ENCODE measurements at regions not wholly inside any gene's neighbourhood (a gene's known extent, or its start where the extent isn't known, plus 50 kb on each side); places are given as distances from the start of the nearest gene placed in this dataset.

DNA sequence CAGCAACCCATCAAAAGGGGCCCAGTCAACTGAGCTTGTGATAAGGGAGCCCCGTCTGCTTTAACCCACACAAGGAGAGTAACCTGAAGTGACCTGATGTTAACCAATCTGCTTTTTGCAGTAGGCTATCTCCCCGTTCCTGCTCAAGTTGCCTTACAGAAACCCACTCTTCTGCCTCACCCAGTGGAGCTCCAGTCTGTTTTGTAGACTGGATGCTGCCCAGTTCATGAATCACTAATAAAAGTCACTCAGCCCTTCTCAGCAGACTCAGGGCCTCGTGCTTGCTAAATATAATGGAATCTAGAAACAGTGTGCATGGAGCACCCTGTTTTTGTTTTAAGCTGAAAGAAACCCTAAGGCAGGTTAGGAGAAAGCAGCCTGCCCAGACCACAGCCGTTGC is 312.3 kb downstream of the FBXW7 start:
- 89 to 95% (median 91%) methylated on average over 4 of the region's 4 CpGs for WGBS, 5 donors

GRCh38 chr4:152221816-152222516 is 313.9 kb downstream of the FBXW7 start:
- intact Hi-C loops (cut with DNase I; ENCODE audit: low total_unique reads), result no loop called here
- H3K27ac ChIP-seq, result no peak overlapping the region
- DNase-seq, result no peak
- no peaks in the 10 kb centered on the region for H3K27me3 ChIP-seq (replicated peaks in 1 of 7)
- H3K9me3 ChIP-seq, result no peaks in the 10 kb centered on the region
- H3K4me1 ChIP-seq, result no peaks in the 10 kb centered on the region
- 88 to 94% (median 90%) methylated on average over 10 of the region's 10 CpGs for WGBS, 5 donors
- no peak overlapping the region for H3K4me3 ChIP-seq
- TF ChIP-seq POLR2A (IDR thresholded peaks at IDR 0.05) (no peak), POLR2AphosphoS5 (IDR thresholded peaks at IDR 0.05) (no peak)
- no peaks in the 10 kb centered on the region for H3K36me3 ChIP-seq

More for the DNA sequence above, 312.3 kb downstream of the FBXW7 start:
- Histone ChIP-seq H3K27ac (no peak overlapping the region), H3K27me3 (replicated peaks in 1 of 7) (no peaks in the 10 kb centered on the region), H3K4me1 (no peaks in the 10 kb centered on the region), H3K36me3 (no peaks in the 10 kb centered on the region), H3K4me3 (no peak overlapping the region), H3K9me3 (no peaks in the 10 kb centered on the region)
- no peak for DNase-seq
- intact Hi-C loops (cut with DNase I; ENCODE audit: low total_unique reads), result no loop called here
- TF ChIP-seq POLR2A (IDR thresholded peaks at IDR 0.05), result no peak
- TF ChIP-seq, protein P1, sequence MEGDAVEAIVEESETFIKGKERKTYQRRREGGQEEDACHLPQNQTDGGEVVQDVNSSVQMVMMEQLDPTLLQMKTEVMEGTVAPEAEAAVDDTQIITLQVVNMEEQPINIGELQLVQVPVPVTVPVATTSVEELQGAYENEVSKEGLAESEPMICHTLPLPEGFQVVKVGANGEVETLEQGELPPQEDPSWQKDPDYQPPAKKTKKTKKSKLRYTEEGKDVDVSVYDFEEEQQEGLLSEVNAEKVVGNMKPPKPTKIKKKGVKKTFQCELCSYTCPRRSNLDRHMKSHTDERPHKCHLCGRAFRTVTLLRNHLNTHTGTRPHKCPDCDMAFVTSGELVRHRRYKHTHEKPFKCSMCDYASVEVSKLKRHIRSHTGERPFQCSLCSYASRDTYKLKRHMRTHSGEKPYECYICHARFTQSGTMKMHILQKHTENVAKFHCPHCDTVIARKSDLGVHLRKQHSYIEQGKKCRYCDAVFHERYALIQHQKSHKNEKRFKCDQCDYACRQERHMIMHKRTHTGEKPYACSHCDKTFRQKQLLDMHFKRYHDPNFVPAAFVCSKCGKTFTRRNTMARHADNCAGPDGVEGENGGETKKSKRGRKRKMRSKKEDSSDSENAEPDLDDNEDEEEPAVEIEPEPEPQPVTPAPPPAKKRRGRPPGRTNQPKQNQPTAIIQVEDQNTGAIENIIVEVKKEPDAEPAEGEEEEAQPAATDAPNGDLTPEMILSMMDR (IDR thresholded peaks at IDR 0.05 in 8 of 11, conservative IDR thresholded peaks at IDR 0.05 in 3 of 11), result no peak
- TF ChIP-seq POLR2AphosphoS5 (IDR thresholded peaks at IDR 0.05), result no peak

DNA sequence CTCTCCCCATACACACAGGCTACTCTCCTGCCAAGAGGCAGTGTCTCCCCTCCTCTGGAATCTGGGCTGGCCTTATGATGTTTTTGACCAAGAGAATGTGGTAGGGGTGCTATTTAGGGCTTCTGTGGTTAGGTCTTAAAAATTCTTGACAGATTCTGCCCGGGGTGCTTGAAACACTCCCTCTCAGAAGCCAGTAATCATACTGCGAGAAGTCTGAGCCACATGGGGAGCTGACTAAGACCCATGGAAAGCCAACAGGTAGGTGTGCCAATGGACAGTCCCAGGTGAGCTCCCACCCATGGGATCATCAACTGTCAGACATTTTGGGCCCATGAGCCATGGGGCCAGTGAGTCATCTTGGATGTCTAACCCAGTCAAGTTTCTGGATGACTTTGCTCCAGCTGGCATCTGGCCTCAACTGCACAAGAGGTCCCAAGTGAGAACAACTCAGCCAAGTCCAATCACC is 315.7 kb downstream of the FBXW7 start:
- Histone ChIP-seq H3K36me3 (no peaks in the 10 kb centered on the region), H3K27me3 (replicated peaks in 1 of 7) (no peaks in the 10 kb centered on the region), H3K27ac (no peak overlapping the region), H3K4me3 (no peak overlapping the region), H3K4me1 (no peaks in the 10 kb centered on the region), H3K9me3 (peaks cover 0 to 7% (median 4%) of the 10 kb centered on the region in 8 donors)
- no peak for DNase-seq
- TF ChIP-seq POLR2AphosphoS5 (IDR thresholded peaks at IDR 0.05) (no peak), POLR2A (IDR thresholded peaks at IDR 0.05) (no peak)
- TF ChIP-seq, protein P1 (IDR thresholded peaks at IDR 0.05 in 8 of 11, conservative IDR thresholded peaks at IDR 0.05 in 3 of 11), result no peak
- intact Hi-C loops (cut with DNase I; ENCODE audit: low total_unique reads), result no loop called here
- 78 to 83% (median 79%) methylated on average over 2 of the region's 2 CpGs for WGBS, 5 donors

GRCh38 chr4:152218576-152218975 is 317.3 kb downstream of the FBXW7 start:
- intact Hi-C loops (cut with DNase I; ENCODE audit: low total_unique reads), result no loop called here
- TF ChIP-seq, protein P1 (IDR thresholded peaks at IDR 0.05 in 8 of 11, conservative IDR thresholded peaks at IDR 0.05 in 3 of 11), result no peak
- no peak for TF ChIP-seq POLR2A (IDR thresholded peaks at IDR 0.05)
- TF ChIP-seq POLR2AphosphoS5 (IDR thresholded peaks at IDR 0.05), result no peak
- Histone ChIP-seq H3K36me3 (no peaks in the 10 kb centered on the region), H3K4me1 (no peaks in the 10 kb centered on the region), H3K9me3 (peaks cover 0 to 19% (median 11%) of the 10 kb centered on the region in 8 donors), H3K27me3 (replicated peaks in 1 of 7) (no peaks in the 10 kb centered on the region), H3K27ac (no peak overlapping the region), H3K4me3 (no peak overlapping the region)
- no peak for DNase-seq
- 84 to 94% (median 89%) methylated on average over 4 of the region's 4 CpGs for WGBS, 5 donors
